Keratinocyte (primary cell): ENCODE measurements at regions not wholly inside any gene's neighbourhood (a gene's known extent, or its start where the extent isn't known, plus 50 kb on each side); places are given as distances from the start of the nearest gene placed in this dataset.

Source experiments
- EZH2 ChIP-seq: IDR thresholded peaks from one replicate; pipeline ENCODE4 v1.6.1; 2012; ENCODE audit warnings: inconsistent platforms, mild to moderate bottlenecking, low read length, moderate library complexity
- TF ChIP-seq, protein P1 (sequence below), 3 experiments: IDR thresholded peaks in 1 of 3; conservative IDR thresholded peaks in 1 of 3; optimal IDR thresholded peaks in 1 of 3; 2 replicates in 2 of 3; 3 replicates in 1 of 3; pipeline versions ENCODE3 to v1.5.1; 2011; ENCODE audit warnings: low read length in 3 of 3, mild to moderate bottlenecking in 3 of 3, moderate library complexity in 2 of 3, control low read depth in 1 of 3, inconsistent platforms in 1 of 3; ENCODE audit not compliant: insufficient read depth in 2 of 3; ENCODE audit errors: extremely low read depth in 1 of 3

DNA sequence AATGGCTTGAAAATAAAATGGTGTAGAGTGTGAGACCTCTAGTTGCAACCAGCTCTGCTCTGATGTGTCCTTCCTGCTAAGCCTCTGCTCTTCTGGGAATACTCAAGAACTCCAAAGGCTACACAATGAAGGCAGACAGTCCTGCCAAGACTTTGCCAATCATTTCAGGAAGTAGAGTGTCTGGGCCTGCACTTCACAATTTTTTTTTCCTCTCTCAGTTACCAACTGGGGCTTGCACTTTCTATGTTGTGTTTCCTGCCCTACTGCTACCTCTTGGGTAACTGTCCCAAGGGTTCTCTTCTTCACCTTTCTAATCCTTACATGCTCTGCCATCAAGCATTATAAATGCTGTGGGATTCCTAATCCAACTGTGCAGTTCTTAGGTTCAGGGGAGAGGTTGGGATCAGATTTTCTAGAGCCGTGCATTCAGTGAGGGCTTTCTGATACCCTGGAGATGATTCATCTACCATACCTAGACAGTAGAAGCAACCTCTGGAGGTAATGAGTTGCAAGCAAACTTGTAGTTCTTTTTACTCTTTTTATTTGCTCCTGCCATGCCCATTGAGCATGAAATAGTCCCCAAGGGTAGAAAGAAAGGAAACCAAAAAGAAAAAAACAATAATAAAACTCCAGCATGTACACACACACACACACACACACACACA is 365.9 kb downstream of the MLLT3 start:
- TF ChIP-seq, protein P1, sequence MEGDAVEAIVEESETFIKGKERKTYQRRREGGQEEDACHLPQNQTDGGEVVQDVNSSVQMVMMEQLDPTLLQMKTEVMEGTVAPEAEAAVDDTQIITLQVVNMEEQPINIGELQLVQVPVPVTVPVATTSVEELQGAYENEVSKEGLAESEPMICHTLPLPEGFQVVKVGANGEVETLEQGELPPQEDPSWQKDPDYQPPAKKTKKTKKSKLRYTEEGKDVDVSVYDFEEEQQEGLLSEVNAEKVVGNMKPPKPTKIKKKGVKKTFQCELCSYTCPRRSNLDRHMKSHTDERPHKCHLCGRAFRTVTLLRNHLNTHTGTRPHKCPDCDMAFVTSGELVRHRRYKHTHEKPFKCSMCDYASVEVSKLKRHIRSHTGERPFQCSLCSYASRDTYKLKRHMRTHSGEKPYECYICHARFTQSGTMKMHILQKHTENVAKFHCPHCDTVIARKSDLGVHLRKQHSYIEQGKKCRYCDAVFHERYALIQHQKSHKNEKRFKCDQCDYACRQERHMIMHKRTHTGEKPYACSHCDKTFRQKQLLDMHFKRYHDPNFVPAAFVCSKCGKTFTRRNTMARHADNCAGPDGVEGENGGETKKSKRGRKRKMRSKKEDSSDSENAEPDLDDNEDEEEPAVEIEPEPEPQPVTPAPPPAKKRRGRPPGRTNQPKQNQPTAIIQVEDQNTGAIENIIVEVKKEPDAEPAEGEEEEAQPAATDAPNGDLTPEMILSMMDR (optimal IDR thresholded peaks at IDR 0.05 in 1 of 3, IDR thresholded peaks at IDR 0.05 in 1 of 3, conservative IDR thresholded peaks at IDR 0.05 in 1 of 3; ENCODE audit: extremely low read depth in 1 of 3, insufficient read depth in 2 of 3, low read length in 3 of 3), result no peak
- TF ChIP-seq EZH2, result no peak
